Activated CD4-positive, alpha-beta T cell treated with anti-CD3 and anti-CD28 coated beads, Interleukin-2, amount 50 U/mL, for 16 hours (primary cell): ENCODE measurements at regions not wholly inside any gene's neighbourhood (a gene's known extent, or its start where the extent isn't known, plus 50 kb on each side); places are given as distances from the start of the nearest gene placed in this dataset.

Source experiments
- DNase-seq: peaks from one replicate; pipeline ENCODE4 v3.0.0-alpha.2; 2020

GRCh38 chr1:181392613-181393220 lies 90.6 kb upstream of the CACNA1E start:
- DNase-seq = peak; percentile 1

GRCh38 chr1:181394766-181395165 lies 88.6 kb upstream of the CACNA1E start:
- no peak for DNase-seq

DNA sequence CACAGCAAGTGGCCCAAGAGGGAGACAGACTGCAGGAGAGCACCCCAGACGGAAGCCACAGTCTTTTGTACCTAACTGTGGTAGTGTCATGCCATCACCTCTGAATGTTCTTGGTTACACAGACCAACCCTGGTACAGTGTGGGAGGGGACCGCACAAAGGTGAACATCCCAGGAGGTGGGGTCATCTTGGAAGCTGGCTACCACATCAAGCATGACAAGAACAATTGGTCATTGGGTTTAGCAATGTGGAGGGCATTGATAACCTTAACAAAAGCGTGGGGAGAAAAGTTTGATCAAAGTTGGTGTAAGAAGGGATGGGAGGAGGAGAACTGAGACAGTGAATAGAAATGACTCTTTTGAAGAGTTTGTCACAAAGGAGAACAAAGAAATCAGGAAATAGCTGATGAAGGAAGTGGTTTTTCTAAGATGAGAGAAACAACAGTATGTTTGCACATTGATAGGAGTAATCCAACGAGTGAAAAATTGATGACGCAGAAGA lies 87.1 kb upstream of the CACNA1E start:
- DNase-seq = peak; percentile 23

DNA sequence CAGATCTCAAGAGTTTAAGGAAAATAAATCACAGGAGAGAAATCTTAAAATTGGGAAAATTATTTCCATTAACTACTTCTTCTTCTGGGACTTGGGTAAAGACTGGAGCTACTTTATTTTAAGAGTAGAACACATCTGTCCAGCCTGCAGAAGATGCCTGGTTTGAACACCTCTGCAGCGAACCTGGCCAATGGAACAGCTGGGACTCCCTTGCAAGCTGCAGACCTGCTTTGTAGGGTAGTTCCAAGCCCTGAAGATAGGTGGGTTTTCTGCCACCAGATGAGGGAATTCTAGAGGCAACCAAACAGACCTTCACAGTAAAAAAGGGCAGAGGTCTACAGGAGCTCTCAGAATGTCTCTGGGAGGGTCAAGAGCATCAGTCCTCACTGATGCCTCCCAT lies 86.5 kb upstream of the CACNA1E start:
- DNase-seq = no peak

- peak; percentile 34 for DNase-seq
Observed at GRCh38 chr1:181397845-181398244, 85.5 kb upstream of the CACNA1E start.

DNA sequence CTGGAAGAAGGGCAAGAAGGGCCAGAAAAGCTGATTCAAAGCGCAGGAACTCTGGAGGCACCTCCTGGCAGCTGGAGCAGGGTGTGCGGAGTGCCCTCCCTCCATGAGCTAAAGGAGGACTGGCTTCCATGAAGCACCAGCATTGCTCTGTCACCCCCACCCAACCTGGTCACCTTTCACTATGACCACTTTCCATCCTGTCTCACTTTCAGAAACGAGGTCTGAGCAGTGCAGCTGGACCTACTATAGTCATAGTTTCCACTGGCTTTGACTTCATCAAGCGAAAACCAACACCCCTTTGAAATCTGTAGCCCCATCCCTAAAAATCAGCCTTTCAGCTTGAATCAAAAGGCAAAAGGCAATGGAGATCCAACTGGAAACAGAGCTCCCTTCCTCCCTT lies 84.8 kb upstream of the CACNA1E start:
- DNase-seq = peak; percentile 27

GRCh38 chr1:181405584-181405983 lies 77.7 kb upstream of the CACNA1E start:
- DNase-seq = no peak

DNA sequence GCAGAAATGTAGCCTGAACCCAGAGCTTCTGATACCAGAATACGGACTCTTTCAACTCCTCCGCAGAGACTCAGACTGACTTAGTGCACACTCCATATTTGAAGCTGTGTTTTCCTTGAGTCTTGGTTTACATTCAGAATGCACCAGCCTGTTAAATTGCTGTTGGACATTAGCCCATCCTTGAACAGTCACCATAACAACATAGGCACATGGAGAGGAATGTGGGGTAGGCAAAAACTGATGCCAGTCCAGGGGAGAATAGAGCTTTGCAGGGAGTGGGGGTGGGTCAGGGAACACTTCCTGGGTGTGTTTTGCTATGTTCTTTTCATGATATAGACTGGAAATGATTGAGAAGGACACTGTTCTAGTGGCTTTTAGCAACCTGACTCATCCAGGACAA lies 76.3 kb upstream of the CACNA1E start:
- DNase-seq = no peak

DNA sequence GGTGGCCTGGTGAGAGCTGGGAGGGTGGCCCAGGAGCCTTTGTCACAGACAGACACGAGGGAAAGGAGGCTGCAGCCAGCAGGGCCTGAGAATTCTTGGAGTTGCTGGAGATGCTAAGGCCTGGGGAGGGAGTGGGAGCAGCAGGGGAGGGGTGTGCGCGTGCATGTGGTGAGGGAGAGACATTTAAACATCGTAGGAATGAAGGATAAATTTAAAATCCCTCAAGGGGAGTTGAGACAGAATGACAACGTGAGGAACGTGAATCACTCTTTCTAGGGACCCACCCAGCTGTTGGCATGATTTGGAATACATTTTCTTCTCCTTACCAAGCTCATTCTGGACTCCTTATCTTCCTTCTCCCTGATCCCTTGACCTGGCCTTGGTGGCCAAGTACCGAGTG lies 73.3 kb upstream of the CACNA1E start:
- DNase-seq = no peak

DNA sequence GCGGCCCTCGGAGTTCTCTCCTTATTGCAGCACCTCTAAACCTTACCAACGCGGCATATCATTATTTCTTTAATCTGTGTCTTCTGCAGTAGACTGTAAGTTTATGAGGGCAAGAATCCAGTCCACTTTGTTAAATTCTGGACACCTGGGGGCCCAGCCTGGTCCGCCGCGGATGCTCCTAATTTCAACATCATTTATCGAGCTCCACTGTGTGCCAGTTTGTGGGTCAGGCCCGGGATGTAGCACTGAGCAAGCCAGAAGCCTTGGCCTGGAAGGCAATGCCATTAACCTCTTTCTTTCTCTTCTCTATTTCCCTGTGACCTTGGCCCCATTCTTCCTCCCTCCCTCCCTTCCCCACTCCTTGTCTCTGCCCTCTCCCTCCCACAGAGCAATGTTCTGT lies 70.6 kb upstream of the CACNA1E start:
- DNase-seq = no peak

DNA sequence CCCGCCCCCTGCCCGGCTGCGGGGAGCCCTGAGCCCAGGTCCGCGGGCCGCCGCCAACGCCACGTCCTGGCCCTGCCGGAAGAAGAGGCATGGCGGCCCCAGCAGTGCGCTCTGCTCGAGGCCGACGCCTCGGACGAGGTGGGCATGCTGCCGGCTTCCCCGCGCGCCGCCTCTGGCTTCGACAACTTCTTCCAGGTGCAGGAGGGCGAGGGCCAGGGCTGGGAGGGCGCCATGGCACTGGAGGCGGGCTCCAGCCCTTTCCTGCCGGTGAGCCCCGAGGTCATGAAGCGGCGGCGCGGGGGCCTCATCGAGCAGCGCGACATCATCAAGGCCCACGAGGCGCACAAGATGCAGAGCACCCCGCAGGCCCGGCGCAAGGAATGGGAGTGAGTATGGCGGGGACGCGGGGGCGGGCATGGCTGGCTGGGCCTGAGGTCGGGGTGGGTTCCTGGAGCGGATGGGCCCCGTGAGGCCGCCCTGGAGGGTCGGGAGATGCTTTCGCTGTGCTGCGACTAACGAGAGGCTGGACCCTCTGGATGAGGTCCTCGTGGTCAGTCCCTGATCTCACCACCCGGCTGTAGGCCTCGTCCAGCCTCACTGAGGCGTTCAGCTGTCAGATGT lies 70.0 kb upstream of the CACNA1E start:
- no peak for DNase-seq

DNA sequence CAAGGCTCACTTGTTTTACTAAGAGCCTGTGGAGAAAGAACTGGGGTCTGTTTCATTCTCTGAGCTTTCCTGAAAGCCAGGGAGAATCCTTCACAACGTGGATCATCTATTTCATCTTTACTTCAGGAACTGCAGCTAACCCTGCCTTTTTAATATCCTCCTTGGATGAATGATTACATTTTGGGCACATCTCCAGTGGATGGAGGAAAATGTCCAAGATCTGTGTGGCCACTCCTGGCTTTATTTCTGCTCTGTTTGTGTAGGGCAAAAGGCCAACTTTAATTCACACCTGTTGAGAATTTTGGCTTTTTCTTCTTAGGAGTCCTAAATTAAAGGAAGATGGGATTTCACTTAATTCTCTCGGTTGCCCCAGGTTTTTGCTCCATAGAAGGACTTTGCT lies 69.5 kb upstream of the CACNA1E start:
- DNase-seq = no peak

- DNase-seq = no peak
Observed at GRCh38 chr1:181416268-181416860, 67.0 kb upstream of the CACNA1E start.

- no peak for DNase-seq
Observed at GRCh38 chr1:181417915-181418314, 65.4 kb upstream of the CACNA1E start.

- DNase-seq = peak; percentile 8
Observed at GRCh38 chr1:181423301-181423918, 59.9 kb upstream of the CACNA1E start.

DNA sequence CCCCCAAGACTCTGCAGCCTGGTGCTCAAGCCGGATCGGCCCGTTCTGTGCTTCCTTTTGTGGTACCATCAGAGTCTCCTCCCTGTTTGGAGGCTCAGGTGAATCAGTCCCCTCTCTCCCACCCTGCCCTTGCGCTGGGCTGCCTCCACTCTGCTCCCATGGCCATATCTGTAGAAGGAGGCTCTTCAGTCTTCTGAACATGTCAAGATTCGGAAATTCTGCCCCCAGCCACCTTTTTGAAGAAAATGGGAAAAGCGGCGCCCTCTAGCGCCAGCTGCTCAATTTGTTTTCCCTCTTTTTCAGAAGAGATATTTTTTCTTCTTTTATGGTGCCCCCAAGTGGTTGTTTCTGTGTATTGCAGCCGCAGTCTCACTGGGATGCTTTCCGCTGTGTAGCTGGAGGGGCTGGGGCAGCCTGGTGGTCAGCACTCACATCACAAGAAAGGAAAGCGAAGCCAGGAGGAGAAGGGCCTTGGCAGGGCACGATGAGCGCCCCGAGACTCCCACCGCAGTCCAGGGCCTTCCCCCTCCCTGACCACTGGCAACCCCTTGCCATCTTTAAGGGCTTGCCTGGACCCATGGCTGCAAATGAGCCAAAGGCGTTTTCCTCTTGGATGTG lies 58.4 kb upstream of the CACNA1E start:
- DNase-seq = peak; percentile 74

- no peak for DNase-seq
Observed at GRCh38 chr1:181425566-181425965, 57.8 kb upstream of the CACNA1E start.

DNA sequence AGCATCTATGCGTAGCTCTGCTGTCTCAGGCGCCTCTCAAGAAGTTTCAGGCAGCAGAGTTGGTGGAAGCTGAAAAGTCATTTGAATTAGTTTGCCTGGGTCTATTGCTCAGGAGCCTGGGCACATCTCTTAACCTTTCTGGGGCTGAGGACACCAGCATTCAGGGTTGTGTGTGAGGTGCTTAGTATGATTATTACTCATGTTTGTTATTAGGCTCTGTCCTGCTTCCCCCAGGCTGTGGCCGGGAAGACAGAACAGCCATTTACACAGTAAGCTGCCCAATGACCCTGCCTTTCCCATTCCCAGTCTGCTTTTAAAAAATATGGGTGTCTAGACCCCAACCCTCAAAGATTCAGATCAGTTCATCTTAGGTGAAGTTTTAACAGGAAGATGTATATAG lies 53.9 kb upstream of the CACNA1E start:
- DNase-seq = no peak

DNA sequence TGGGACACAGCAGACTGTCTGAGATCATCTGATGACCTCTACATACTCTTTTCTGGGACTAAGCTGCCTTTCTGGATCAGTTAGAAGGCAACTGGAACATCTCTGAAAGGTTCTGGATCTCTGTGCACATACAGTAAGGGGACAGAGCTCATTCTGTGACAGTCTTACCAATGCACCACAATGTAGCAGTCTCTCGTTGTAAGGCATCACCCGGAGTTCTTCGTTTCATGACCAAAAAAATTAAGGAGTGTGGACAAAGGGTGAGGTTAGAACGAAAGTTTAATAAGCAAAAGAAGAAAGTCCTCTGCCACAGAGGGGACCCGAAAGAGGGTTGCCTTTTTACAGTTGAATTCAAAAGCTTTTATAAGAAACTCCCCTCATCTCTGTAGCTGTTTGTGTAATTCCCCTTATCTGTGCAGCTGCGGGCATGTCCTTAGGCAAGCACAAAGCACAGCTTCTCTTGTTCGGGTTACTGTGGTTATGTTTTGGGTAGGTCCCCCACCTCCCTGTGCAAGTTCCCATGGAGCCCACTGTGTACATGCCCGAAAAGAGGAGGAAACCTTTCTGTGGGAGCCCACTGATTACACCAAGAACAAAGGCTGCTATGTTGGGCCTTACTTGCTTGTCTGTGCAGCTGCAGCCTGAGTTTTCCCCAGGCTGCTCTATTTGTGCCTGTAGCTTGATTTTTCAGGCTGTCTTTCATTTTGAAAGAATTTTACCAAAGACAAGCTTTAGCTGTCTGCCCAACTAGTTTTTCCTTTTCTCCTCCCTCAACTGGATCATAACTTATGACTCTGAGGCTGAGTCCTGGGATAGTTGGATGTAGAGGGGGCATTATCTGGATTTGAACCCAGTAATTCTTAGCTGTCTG lies 53.1 kb upstream of the CACNA1E start:
- DNase-seq = no peak
